Anterior cingulate cortex (tissue), 58 donors: ENCODE measurements at regions not wholly inside any gene's neighbourhood (a gene's known extent, or its start where the extent isn't known, plus 50 kb on each side); places are given as distances from the start of the nearest gene placed in this dataset.
A peak's percentile ranks its signal among the peaks of the same experiment; 100 is the strongest.

Experiments used
- DNase-seq, 58 donors: peaks; one replicate each; lab custom pipeline; 2025; lab: John Stamatoyannopoulos, UW

DNA sequence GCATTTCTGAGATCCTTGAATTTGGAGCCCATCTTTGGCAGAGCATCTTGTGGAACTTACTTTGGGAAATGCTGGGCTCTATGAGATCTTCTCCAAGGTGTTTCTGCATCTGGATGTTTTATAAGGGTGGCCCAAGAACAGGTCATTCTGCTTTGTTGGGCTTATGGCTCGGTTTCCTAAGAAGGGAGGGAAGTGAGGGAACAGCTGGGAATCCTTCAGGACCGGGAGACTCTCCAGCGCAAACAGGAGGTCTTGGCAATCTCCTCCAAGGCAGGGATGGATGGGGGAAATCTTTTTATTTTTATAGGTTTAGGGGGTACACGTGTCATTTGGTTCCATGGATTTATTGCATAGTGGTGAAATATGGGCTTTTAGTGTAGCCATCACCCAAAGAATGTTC is 54.7 kb downstream of the IRX3 start:
- DNase-seq: no peak

- no peak for DNase-seq
These were observed 55.3 kb downstream of the IRX3 start for GRCh38 chr16:54231336-54231735.

DNA sequence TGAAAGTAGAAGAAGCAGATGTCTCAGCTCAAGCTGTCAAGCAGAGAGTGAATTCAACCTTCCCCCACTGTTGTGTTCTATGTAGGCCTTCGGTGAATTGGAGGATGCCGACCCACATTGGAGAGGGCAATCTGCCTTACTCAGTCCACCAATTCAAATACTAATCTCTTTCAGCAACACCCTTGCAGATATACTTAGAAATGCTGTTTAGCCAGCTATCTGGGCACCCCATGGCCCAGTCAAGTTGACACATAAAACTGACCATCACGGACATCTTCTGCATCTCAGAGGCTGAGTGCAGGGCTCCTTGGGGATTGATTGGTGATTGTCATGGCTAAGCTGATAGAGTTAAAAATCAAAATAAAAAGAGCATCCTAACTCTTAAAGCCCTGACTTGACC is 58.3 kb downstream of the IRX3 start:
- DNase-seq: no peak

DNA sequence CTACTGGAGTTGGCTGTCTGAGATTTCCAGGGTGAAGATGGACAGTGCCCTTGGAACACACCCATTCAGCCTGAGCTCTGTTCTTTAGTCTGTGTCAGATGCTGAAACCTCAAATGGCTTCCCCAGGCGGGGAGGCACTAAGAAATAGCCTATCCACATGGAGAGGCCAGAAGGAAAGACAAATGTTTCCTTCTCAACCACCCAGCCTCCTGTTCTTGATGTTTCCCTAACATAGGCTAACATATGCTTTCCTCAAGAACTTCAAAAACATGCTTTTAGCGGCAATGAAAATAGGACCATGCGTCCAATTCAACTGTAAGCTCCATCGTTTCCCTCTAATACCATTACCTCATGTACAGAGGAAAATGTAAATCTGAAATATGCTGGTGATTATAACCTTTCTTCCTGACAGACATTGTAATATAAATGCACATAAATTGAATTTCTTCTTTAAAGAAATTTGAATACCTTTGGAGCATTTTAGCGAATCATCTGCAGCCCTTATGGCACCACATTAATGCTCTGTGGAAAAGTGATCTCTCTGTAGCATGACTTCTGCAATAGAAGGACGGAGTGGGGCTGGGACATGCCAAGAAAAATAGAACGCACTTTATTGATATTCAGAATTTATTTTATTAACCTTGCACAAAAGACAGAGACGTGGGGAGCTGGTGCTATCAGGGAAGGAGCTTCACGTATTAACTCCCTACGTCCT is 60.1 kb downstream of the IRX3 start:
- no peak for DNase-seq

DNA sequence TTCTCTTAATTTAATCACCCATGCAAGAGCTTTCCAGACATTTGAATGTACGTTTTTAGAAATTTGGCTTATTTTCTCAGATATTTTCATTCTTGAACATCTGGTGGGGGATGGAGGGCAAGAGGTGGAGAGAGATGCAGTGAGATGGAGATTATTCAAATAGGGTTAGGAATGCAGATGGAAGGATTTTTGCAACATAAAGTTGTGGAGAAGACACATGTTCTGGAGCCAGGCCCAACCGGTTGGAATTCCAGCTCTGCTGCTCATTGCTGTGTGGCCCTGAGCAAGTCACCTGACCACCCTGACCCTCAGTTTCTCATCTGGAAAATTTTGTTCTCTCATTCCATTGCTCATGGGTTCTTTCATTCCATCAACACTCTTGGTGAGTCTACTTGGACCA is 66.9 kb downstream of the IRX3 start:
- no peak for DNase-seq

- DNase-seq: no peak
These were observed 69.9 kb downstream of the IRX3 start for GRCh38 chr16:54216688-54217087.

GRCh38 chr16:54216268-54216667 is 70.3 kb downstream of the IRX3 start:
- no peak for DNase-seq

GRCh38 chr16:54215471-54215870 is 71.1 kb downstream of the IRX3 start:
- no peak for DNase-seq

DNA sequence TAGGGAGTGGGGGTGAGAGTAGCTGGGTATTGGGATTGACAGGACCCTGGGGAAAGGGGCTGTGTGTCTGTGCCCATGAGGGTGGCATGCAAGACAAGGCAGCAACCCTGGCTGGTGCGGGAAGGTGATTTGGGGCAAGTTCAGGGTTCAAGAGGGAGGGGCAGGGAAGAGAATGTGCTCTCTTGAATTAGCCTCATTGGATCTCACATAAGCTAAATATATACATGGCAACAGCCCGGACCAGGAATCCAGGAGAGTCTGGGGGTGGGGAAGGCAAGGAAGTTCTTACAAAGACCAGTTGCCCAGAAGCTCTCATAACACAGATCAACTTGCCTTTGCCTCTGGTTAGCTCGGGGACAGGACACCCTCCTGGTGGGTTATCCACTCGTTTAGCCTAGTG is 73.3 kb downstream of the IRX3 start:
- no peak for DNase-seq

DNA sequence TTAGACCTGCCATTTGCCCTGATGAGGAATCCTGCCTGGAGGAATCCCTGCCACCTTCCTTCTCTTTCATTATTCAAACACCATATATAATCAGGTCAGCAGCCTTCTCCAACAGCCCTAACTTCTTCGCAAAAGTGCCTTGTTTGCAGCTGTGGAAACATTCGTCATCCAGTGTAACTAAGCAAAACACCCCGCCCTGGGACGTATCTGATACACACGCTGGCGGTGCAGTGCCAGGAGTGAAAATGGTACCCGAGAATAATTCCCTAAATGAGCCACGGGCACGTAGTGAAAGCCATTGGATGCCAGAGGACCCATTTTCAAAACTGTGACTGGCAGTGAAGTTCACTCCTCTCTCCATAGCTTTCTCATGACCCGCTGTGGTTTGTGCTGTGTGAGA is 73.7 kb downstream of the IRX3 start:
- DNase-seq: no peak

GRCh38 chr16:54211203-54211602 is 75.4 kb downstream of the IRX3 start:
- no peak for DNase-seq

GRCh38 chr16:54210452-54211125 is 76.0 kb downstream of the IRX3 start:
- no peak for DNase-seq

DNA sequence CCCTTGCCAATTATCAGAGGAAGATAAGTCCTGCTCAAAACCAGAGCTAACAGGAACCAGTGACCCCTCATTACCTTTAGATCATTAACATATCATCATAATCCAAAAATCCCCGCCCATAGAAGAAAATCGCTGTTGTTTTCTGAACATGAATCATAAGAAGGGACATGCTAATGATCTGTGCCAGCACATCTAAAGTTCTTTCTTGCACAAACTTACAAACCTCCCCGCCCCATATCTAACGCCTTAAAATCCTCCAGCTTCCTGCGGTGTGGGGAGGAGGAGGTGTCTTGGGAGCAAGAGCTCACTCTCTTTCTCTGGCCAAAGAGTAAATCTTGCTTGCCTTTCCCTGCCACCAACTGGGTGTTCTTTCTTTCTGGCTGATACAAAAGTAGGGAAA is 78.3 kb downstream of the IRX3 start:
- DNase-seq: no peak

- no peak for DNase-seq
These were observed 78.8 kb downstream of the IRX3 start for GRCh38 chr16:54207837-54208236.

- peak in 43 of 58 donors; percentile 1 to 77 (median 29) for DNase-seq
These were observed 81.8 kb downstream of the IRX3 start for GRCh38 chr16:54204756-54205155.

DNA sequence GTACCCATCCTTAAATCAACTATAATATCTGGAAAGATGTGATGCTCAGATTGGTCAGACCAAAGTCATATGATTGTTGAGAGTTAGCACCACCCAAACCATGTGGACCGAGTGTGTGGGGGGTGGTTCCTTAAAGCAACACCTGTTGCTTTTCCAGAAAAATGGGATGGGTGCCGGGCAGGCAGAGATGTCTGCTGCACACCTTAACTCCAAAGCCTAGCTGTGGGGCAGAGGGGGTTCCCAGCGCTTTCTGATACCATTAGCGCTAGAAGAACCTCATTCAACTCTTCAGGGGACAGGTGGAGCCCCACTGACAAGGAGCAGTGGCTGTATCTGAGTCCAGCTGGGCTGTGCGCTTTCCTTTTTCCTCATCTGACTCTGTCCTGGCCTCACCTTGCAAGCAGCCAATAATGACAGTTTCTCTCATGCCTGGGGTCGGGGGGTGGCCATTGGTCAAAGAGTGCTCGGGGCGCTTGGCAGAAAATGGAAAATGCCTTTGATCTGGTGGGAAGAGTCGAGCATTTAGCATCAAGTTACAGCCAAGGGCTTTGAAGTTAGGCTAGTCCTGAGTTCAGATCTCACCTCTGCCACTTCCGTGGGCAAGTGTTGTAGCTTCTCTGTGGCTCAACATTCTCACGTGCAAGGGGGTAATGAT is 82.6 kb downstream of the IRX3 start:
- DNase-seq: no peak

GRCh38 chr16:54203384-54203783 is 83.2 kb downstream of the IRX3 start:
- no peak for DNase-seq
